Activated CD8-positive, alpha-beta memory T cell treated with anti-CD3 and anti-CD28 coated beads, Interleukin-2, amount 50 U/mL, for 48 hours (primary cell): ENCODE measurements at regions not wholly inside any gene's neighbourhood (a gene's known extent, or its start where the extent isn't known, plus 50 kb on each side); places are given as distances from the start of the nearest gene placed in this dataset.

Experiments used
- DNase-seq: peaks from one replicate; pipeline ENCODE4 v3.0.0-alpha.2; 2020

GRCh38 chr3:176969066-176969465 lies 228.2 kb downstream of the TBL1XR1 start:
- DNase-seq = no peak

DNA sequence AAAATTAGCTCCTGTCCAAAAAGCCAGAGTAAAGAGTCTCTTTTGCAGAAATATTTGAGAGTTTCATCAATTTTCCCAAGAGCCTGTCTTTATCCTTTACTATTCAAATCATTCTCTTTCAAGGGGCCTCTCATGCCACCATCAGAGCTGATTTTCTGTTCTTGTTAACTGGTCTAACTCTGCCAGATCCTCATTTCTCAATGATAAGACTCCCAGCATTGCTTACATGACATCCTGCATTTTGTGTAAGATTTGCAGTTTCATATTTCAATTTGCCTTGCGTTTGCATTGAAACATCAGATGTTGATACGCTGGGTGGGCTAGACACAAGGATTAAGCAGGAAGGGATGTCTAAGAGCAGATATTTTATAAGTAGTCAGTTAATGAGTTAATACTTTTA lies 228.7 kb downstream of the TBL1XR1 start:
- DNase-seq = no peak

GRCh38 chr3:176967522-176967921 lies 229.8 kb downstream of the TBL1XR1 start:
- no peak for DNase-seq

DNA sequence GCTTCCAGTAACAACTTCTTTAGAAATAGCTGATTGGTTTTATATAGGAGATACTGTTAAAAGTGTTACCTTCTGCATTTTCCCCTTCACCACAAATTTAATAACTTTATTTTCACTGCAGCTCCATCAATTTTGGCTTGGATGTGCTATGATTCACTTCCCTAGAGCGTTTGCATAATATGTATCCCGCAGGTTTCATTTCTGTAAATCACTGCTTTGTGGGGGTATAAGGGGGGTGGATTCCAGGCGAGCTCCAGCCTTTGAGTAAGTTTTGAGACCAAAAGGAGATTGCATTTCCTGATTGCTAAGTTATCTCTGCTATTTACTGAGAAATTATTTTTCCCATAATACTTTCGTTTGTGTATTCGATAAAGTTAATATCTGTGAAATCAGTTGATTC lies 232.6 kb downstream of the TBL1XR1 start:
- DNase-seq = no peak

GRCh38 chr3:176961916-176962315 lies 235.4 kb downstream of the TBL1XR1 start:
- no peak for DNase-seq

DNA sequence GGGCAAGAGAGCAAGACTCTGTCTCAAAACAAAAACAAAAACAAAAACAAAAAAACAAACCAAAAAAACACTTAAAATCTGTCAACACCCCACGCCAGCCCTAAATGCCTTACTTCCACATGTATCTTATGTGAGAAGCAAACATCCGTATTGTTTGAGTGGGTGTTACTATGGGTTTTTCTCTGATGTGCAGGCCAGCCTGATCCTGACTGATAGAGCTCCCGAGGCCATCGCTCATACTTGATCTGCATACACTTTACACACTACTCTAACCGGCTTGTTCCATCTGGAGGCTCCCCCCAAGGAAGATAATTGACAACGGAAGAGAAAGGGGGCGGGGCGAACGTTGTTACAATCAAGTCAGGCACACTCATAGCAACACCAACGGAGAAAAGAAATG lies 237.4 kb downstream of the TBL1XR1 start:
- no peak for DNase-seq

DNA sequence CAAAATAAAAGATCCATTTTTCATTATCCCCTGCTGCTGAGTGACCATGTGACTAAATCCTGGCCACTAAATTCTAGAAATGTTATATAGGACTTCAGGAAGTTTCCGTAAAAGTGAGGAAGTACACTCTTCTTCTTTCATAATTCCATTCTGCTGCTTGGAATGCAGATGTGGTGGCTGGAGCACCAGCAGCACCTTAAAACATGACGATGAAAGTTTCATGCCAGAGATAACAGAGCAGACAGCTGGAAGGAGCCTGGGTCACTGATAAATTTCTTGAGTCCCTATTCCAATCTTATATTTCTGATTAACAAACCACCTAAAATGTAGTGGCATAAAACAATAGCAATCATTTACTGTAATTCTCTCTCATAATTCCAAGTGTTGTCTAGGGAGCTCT lies 238.7 kb downstream of the TBL1XR1 start:
- DNase-seq = no peak

- no peak for DNase-seq
Measured at GRCh38 chr3:176954517-176954916, 242.8 kb downstream of the TBL1XR1 start.

- DNase-seq = no peak
Measured at GRCh38 chr3:176953106-176954060, 243.9 kb downstream of the TBL1XR1 start.

DNA sequence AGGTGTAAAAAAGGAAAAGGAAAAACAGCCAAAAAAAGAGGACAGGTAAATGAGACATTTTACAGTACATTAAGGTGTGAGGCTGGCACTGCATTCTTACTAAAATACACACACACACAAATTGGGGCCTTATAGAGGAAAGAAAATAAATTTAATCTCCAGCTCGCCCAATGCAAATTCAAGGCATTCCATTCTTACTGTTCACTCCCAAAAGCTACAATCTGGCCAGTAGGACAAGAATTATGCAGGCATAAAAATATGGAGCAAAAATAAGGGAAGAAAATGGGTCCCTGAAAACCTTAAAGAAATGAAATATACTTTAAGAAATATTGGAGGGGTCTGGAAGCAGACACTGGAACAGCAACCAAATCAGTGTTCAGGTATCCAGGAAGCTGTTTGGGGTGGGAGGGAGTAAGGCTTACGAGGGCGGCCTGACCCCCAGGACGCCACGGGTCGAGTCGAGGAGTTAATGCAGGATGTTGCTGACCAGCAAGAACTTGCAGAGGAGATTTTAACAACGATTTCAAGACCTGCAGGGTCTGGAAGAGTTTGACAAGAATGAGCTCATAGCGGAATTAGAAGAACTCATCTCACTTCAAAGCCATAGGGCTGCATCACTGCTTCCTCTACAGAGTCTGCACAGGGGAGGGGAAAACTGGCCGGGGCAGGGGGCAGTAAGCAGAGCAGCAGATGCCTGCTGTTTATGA lies 245.5 kb downstream of the TBL1XR1 start:
- no peak for DNase-seq

- DNase-seq = no peak
Measured at GRCh38 chr3:176951144-176951543, 246.1 kb downstream of the TBL1XR1 start.

- DNase-seq = no peak
Measured at GRCh38 chr3:176950743-176951142, 246.5 kb downstream of the TBL1XR1 start.

DNA sequence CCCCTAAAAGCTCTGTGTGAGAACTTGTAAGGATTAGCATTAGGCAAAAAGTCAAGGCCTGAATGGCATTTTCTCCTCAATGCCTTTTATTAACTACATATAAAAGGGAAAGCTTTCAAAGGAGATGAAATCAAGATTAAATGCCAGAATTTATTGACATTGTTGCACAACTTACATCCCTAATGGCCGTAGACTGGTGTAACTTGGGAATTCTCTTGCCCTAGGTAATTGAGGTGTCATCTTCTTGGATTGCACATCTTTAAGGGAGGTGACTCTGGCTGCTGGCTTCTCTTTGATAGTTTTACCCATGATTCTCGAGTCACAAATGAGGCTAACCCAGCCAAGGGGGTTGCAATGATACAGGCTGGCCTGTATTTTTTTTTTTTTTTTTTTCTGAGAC lies 249.1 kb downstream of the TBL1XR1 start:
- DNase-seq = no peak

- DNase-seq = no peak
Measured at GRCh38 chr3:176946202-176946601, 251.1 kb downstream of the TBL1XR1 start.

GRCh38 chr3:176942305-176942704 lies 255.0 kb downstream of the TBL1XR1 start:
- no peak for DNase-seq

DNA sequence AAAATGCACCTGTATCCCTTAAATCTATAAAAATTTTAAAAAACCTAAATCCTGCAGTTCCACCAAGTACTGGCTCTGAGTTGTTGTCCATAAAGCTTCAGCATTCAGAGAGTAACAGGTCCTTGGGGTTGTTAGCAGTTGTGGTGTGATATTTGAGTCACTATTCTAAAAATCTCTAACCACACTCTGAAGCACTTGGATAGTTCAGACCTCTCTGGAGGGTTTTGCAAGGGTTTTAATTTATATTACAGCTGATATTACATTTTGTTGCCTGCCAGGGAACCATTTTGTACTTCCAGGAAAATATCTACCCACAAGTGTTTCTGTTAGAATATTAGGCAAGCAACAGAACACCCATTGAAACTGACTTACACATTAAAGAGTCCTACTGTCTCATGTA lies 255.6 kb downstream of the TBL1XR1 start:
- no peak for DNase-seq

DNA sequence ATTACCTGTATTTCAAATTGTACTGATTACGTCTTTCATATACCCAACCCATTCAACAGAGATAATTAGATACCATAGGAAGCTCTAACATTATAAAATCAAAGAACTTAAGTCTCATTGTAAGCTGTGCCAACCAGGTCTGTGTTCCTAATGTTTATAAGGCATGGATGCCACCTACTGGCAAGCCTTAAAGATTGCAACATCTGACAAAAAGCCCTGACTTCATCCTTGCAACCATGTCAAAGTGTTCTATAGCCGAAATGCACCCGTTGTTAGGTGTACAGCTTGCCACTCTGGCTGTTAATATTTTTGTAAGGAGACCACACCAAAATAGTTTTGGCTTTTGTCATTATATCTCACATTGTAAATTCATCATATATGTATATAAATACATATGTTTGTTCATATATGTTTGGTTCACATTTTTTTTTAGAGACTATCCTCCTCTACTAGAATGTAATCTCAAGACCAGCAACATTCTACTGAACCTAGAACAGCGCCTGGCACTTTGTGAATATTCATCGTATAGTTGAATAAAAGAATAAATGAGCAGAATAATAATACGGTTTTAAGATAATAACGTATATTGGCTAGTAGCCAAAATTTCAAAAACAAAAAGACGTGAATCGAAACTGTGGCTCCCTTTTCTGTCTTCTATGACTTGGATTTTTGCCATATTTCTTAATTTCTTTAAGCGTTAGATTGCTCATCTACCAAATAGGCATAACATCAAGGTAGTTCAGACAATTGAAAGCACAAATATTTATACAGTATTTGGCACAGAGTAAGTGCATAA lies 258.1 kb downstream of the TBL1XR1 start:
- no peak for DNase-seq

- no peak for DNase-seq
Measured at GRCh38 chr3:176937994-176938393, 259.3 kb downstream of the TBL1XR1 start.

DNA sequence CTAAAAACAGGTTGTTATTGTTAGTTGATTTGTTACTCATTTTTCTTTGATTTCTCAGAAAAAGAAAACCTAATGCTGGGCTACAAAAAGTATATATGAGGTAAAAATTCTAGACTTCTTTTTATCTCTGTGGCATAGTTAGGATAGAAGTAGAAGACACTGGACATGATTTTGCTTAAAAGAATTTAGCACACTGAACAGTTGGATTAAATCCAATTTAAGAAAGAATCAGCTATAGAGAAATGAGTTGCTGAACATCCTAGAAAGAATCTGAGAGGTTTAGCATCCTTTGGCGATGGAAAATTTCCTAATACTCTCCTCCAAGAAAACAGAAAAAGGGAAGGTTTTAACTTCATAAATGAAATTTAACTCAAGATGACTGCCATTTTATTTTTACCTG lies 259.7 kb downstream of the TBL1XR1 start:
- DNase-seq = no peak

- no peak for DNase-seq
Measured at GRCh38 chr3:176935194-176935888, 261.9 kb downstream of the TBL1XR1 start.

- no peak for DNase-seq
Measured at GRCh38 chr3:176934698-176935097, 262.6 kb downstream of the TBL1XR1 start.

GRCh38 chr3:176933704-176934103 lies 263.6 kb downstream of the TBL1XR1 start:
- no peak for DNase-seq

DNA sequence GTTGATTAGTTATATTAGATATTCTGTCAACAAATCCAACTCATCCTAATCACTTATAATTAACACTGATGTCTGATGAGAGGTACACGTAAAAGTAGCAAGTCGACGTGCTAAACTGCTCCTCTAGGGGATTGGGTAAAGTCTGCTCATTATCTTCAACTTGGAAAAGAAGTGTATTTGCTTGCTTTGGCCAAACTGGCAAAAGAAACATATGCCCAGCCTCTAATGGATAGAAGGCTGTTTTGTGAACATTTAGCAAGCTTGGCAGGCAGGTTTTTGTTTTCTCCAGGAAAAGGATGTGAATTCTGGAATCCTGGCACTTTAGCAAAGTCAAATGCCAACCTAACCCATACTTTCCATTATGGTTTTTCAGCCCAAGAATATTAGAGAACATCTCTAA lies 264.8 kb downstream of the TBL1XR1 start:
- no peak for DNase-seq
